A204.1 (cell line): ENCODE measurements at regions not wholly inside any gene's neighbourhood (a gene's known extent, or its start where the extent isn't known, plus 50 kb on each side); places are given as distances from the start of the nearest gene placed in this dataset.
"Not testable (repeated sequence)": the region's sequence is repeated elsewhere in the genome, so short reads cannot be mapped to it uniquely, and the experiment has no call there.

Experiments used
- FAIRE-seq: peaks from 2 replicates; lab custom pipeline; 2012; peaks lifted over from hg19 to GRCh38; lab: Jason Lieb, UNC

DNA sequence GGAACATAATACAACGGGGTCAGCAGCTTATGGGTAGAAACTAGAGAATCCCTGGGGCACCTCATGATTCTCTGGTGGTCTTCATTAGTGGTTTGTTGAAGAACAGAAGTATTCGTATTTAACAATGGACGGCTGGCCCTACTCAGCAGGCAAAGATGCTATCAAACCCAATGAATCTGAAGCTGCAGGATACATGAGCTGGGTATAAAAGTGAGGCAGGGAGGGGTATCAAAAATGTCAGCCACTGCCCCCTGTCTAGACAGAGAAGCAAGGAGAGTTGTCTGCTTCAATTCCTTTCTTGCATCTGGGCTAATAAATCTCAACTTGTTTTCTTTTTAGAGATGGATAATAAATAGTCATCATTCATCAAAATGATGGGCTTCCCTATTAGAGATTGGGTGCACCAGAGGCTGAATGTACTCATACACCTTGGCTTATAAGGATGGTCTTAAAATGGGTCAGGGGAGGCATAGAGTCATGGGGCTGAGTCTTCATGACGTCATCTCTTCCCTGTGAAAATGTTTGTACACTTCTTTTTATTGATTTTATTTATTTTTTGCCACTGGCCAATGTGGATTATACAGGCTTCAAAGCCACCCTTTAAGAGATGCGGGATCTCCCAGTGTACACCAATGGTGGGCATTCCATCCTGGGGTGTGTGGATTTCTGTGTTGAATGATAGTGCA lies 259.5 kb downstream of the SHOX start:
- FAIRE-seq = no peak

DNA sequence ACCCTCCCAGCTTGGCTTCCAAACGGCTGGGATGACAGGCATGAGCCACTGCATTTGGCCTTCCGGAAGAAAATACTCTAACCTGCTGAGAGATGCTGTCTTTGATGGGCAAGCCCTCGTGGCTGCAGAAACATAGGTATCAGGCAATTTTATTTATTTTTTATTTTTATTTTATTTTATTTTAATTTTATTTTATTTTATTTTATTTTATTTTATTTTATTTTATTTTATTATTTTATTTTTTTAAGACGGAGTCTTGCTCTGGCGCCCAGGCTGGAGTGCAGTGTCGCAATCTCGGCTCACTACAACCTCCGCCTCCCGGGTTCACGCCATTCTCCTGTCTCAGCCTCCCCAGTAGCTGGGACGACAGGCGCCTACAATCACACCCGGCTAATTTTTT lies 257.1 kb downstream of the SHOX start:
- FAIRE-seq = not testable (repeated sequence)

DNA sequence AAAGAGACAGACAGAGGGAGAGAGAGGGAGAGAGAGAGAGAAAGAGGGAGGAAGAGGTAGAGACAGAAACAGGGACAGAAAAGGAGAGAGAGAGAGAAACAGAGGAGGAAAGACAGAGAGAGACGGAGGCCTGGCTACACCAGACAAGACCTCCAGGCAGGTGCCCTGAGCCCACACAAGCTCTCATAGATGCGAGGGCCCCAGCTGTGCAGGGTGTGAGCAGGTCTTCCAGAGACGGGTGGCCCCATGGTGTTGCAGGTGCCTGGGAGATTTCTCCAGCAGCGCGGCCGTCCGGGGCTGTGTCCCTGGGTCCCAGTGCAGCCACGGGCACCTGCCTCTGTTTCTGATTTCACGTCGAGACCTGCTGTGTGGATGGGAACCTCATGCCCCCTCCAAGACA lies 253.0 kb downstream of the SHOX start:
- FAIRE-seq = no peak

DNA sequence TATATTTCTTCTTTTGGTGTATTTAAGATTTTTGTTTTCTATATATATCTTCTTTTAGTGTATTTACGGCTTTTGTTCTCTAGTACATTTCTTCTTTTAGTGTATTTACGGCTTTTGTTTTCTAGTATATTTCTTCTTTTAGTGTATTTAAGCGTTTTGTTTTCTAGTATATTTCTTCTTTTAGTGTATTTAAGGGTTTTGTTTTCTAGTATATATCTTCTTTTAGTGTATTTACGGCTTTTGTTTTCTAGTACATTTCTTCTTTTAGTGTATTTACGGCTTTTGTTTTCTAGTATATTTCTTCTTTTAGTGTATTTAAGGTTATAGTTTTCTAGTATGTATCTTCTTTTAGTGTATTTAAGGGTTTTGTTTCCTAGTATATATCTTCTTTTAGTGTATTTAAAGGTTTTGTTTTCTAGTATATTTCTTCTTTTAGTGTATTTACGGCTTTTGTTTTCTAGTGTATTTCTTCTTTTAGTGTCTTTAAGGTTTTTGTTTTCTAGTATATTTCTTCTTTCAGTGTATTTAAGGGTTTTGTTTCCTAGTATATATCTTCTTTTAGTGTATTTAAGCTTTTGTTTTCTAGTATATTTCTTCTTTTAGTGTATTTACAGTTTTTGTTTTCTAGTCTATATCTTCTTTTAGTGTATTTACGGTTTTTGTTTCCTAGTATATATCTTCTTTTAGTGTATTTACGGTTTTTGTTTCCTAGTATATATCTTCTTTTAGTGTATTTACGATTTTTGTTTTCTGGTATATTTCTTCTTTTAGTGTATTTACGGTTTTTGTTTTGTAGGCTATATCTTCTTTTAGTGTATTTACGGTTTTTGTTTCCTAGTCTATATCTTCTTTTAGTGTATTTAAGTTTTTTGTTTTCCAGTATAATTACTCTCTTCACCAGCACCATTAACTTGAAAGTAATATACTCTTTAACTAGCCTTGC lies 249.4 kb downstream of the SHOX start:
- FAIRE-seq = peak; percentile 97

DNA sequence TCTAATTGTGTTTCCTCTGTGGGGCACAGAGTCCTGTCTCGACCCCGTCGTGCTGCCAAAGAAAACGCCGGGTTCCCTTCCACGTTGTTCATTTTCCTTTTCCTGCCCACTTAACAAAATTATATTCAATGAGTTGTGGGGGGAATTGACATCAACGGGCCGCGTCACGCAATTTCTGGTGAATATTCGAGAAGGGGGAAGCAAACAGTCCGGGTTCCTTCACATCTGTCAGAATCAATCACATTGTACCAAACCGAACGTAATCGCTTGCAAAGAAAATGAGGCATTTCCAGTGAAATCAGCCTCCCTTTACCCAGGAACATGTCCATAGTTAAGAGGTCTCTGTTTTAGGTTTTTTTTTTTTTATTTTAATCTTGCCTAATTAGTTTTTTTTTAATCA lies 243.5 kb downstream of the SHOX start:
- FAIRE-seq = no peak

DNA sequence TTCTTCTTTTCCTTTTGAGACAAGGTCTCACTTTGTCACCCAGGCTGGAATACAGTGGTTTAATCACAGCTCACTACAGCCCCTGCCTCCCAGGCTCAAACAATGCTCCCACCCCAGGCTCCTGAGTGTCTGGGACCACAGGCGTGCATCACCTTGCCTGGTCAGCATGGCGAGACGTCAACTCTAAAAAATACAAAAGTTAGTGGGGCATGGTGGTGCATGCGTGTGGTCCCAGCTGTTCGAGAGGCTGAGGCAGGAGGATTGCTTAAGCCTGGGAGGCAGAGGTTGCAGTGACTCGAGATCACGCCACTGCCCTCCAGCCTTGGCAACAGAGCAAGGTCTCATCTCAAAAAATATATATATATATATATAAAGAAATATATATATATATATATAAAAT lies 242.4 kb downstream of the SHOX start:
- no peak for FAIRE-seq

DNA sequence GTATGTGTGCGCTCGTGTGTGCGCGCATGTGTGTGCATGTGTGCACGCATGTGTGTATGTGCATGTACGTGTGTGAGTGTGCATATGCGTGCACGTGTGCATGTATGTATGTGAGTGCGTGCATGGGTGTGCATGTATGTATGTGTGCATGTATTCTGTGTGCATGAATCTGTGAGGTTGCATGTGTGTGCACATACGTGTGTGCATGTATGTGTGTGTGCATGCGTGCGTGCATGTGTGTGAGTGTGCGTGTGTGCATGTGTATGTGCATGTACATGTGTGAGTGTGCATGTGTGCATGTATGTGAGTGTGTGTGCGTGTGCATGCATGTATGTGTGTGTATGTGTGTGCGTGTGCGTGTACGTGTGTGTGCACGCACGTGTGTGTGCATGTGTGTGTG lies 241.5 kb downstream of the SHOX start:
- no peak for FAIRE-seq

DNA sequence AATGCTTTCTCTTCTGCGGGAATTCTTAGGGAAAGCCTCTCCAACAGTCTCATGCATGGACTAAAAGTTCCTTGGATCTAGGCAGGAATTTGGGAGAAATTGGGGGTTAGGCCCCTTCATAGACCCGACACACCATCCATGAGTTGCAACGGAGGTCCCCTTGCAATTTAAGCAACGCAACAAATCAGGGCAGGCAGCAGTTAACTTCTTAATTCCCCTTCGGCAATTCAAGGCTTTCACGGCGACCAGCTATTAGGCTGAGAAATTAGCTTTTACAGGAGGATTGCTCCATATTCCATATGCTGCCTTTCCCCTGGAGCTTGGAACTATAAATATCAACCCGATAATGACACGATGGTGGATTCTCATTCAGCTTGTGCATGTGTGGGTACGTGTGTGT lies 241.0 kb downstream of the SHOX start:
- no peak for FAIRE-seq

DNA sequence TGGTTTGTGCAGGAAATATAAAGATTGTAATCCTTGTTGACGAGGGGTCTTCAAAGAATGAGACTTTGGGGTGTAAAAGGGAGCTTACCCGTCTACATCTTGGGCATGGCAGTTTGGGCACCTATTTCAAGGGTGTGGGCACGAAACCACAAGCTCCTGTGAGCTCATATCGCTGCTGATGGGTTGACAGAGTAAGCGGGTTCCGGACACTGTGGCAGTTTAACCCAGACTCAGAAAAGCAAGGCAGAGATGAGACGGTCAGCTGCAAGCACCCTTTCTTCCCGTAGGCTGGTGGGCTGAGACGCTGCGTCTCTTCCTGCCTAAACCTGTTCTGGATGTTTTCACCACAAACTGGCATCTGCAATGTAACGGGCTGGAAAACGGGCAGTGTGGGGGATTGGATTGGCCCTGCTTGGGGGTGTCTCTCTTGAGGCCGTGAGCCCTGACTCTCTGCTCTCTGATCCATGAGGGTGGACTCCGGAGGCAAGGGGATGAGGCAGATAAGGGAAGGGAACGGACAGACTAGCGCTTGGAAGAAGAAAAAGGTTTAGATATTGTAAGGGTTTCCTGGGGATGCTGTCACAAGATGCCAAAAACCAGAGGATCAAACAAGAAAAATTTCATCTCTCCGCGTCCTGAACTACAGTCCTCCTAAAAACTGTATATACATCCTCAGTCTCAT lies 237.5 kb downstream of the SHOX start:
- FAIRE-seq = no peak

DNA sequence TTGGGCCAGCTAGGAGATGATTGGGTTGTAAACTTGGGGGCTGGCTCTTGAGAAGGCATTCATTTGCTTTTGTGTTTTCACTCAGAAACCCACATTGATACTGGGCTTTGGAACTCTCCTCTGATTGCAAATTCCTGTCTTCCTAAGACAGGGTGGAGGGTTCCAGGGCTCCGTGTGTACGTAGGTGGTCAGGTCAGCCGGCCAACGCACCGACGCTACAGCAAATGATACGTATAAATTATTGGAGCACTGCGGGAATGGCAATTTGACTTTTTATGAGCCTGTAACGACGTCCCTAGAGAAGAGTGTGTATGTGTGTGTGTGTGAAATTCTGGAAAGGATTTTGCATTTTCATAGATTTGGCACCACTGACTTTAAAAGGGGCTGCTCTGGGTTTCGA lies 236.9 kb downstream of the SHOX start:
- no peak for FAIRE-seq

DNA sequence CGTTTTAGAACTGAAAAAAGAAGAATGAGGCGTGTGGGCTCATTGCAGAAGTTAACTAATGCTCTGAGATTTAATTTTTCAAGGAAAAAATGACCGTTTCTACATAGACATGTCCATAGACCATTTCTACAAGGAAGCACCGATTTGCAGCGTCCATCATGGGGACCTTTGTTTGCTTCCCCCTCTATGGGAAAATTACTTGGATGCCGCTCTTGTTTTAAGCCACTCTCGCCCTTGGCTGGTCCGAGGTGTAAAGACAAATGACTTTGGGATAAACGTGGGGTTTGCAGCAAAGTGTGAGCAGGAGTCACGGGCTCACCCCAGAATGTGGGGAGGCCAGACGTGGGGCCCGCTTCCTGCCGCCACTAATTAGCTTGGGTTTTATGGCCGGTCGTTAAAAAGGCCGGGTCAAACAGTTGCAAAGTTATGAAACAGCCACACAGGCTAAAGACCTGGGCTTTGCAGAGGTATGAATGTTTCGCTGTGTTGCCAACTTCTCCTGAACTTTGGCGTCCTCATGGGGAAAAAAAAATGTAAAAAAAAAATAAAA lies 235.9 kb downstream of the SHOX start:
- no peak for FAIRE-seq

DNA sequence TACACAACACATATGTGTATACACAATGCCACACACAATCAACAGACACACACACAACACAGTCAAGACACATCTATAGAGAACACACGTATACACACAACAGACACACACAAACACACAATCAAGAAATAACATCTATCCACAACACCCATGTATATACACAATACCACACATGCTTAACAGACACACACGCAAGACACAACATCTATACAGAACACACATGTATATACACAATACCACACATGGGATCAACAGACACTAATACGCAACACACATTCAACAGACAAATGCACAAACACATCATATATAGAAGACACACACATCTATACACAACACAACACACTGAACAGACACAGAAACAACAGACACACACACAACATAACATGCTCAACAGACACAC lies 234.8 kb downstream of the SHOX start:
- no peak for FAIRE-seq

DNA sequence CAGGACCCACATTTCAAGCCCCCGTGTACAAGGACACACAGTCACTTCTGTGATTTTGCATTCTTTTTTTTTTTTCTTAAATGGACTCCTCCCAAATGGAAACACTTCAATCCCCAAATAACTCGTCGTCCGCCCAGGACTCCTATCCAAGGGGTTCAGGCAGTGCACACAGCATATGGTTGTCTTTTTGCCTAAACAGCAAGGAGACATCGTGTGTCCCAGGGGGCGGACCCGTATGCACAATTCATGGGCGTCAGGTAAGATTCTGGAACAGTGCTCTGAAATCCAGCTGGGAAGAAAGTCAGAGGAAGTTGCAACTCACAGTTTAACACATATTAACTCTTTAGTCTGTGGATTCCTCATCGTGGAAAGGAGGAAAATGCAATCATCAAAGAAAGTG lies 231.3 kb downstream of the SHOX start:
- no peak for FAIRE-seq

DNA sequence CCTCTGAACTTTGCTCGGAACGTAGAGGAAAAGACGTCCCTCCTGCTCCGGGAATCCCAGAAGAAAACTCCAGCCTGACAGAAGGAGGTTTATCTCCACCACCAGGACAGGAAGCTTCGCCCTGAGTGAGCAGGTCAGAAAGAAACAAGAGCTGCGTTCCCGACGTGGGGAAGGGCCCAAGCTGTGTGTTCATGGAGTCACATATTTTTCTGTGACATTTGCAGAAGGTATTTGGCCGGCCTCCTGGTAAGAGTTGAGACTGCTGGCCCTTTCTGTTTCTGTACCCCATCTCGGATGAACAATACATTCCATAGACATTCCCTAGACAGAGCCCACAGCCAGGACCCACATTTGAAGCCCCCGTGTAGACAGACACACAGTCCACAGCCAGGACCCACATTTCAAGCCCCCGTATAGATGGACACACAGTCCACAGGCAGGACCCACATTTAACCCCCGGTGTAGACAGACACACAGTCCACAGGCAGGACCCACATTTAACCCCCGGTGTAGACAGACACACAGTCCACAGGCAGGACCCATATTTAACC lies 230.8 kb downstream of the SHOX start:
- FAIRE-seq = no peak

DNA sequence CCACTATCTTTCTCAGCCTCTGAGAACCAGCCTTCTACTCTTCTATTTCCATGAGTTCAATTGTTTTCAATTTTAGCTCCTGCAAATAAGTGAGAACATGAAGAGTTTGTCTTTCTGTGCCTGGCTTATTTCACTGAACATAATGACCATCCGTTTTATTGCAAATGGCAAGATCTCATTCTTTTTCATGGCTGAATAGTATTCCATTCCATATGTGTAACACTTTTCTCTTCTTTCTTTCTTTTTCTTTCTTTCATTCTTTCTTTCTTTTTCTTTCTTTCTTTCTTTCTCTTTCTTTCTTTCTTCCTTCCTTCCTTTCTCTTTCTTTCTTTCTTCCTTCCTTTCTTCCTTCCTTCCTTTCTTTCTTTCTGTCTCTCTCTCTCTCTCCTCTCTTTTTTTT lies 228.7 kb downstream of the SHOX start:
- FAIRE-seq = no peak

DNA sequence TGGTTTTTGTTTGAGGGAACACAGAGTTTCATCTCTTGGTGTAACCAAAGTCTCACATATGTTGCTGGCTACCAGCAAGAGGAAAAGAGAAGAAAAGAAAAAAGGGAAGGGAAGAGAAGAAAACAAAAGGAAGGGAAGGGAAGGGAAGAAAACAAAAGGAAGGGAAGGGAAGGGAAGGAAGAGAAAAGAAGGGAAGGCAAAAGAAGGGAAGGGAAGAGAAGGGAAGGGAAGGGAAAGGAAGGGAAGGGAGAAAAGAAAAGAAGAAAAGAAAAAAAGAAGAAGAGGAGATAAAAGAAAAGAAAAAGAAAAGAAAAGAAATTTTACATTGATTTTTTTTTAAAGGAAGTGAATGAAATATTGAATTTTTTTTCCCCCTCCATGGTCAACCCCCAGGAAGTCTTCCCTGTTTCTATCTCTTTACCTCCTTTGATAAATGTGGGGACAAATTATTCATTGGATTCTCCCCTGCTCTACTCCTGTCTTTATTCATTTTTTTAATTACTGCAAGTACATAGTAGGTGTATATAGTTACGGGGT lies 228.0 kb downstream of the SHOX start:
- FAIRE-seq = no peak

DNA sequence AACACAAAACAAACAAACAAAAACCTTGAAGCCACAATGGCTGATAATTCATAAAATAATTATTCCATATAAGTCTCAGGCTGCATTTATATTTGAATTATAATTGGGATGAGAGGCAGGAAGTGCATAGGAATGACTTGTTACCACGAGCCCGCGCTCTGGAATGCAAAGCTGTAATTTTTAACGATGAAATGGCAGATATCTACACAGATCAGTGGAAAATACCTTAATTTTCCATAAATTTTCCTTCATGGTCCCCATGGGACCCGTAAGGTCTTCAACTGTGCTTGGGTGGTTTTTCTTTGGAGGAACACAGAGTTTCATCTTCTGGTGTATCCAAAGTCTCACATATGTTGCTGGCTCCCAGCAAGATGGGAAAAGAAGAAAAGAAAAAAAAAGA lies 226.8 kb downstream of the SHOX start:
- FAIRE-seq = no peak

DNA sequence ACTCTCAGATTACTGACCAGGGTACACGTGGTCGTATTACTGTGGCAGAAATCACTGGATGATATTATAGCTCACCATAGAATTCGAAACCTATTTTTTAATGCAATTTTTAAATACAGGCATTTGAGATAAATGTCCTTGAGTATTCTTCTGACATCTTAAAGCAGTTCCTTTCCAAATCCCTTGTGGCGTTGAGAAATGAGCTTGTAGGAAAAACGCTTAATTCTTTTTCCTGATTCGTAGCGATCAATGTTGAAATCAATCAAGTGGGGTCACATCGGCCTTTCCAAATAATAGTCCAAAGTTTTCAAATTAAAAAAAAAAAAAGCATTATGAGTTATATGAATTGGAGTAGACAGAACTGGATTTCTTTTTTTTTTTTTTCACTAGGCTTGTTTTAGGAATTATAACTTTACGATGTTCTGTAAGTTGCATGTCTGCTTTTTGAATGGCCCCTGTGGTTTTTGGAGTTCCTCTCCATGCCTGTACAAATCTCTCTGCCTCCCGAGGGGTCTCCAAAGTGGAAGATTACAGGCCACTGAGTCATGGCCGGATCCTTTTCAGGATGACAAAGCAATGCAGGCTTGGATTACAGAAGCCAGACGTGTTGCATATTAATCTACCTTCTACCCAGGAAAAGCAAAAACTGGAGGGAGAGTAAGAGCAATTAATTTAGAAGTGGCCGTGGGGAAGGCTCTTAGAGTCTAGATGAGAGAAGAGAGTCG lies 226.1 kb downstream of the SHOX start:
- no peak for FAIRE-seq

DNA sequence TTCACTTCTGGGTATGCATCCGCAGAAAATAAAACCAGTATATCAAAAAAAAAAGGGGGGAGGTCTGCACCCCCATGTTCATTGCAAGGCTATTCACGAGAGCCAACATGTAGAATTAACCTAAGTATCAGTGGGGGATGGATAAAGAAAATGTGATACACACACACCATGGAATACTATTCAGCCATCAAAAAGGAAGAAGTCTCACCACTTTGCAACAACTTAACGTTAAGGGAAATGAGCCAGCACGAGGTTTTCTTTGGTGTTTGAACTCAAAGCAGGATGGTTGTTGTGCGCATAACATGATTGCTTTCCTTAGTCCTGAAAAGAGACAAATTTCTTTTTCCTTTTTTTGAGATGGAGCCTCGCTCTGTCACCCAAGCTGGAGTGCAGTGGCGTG lies 222.7 kb downstream of the SHOX start:
- FAIRE-seq = no peak

DNA sequence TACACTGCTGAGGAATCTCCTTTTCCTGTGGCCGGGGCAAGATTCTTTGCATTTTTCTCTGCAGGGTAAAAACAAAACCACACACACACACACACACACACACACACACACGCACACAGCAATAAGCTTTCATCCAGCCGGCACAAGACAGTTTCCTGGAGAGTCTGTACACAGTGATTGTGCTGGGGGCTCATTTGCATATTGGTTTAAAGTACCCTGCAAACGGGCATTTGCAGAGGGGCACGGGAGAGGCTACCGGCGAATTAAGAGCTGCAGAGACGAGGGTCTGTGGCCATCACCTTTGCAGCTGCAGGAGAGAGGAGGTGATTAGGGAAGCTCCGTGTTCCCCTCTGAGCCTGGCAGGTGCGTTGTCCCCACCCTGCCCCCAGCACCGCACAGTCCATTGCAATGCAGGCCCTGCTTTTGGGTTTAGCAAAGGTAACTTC lies 219.9 kb downstream of the SHOX start:
- no peak for FAIRE-seq

DNA sequence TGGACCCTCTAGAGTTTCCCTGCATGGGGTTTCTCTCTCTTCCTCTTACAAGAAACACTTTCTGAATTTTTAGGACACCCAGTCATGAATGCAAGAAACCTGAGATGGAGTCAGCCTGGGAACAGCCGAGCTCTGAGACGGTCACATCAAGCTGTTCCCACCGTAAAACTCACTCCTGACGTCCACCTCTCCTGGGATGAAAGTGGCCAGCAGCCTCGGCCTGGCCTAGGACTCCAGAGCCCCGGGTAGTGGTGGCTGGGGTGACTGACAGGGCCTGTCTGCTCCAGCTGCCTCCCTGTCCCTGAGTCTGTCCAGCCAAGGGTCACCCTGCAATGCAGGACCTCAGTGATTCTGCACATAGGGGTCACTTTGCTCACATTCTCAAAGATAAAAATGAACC lies 217.8 kb downstream of the SHOX start:
- no peak for FAIRE-seq

DNA sequence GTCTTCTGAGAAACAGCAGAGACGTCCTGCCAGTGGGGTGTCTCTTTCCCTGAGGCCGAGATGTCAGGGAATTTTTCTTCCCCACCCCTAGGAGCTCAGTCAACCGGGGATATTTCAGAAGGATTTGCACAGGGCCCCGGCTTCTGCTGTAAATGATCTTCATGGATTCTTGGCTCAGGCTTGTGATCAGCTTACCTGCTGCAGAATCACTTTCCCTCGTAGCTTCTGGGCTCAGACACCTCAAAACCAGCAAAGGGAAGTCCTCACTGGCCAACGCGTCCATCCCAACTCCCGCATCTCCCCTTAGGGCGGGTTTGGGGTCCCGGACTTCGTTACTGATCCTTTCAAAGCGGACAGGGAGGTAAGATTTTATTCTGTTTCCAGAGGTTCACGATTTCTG lies 212.7 kb downstream of the SHOX start:
- FAIRE-seq = no peak
